HCT116 (cell line): ENCODE measurements at regions not wholly inside any gene's neighbourhood (a gene's known extent, or its start where the extent isn't known, plus 50 kb on each side); places are given as distances from the start of the nearest gene placed in this dataset.

Experiments
- ATAC-seq: fragments of 200-7000 bp; cut with Tn5 transposase; 2 replicates; pipeline ENCODE4 v1.9.1; 2020; ENCODE audit warnings: mild to moderate bottlenecking, moderate library complexity
- BruUV-seq: library from RNA; stranded (reverse); fragments of 400-500 nt; replicated peaks from 2 replicates; lab custom pipeline; 2021; lab: Mats Ljungman, UMichigan
- CTCF ChIA-PET: fragments of 300-600 bp; sonication (Branson Sonifier 250); formaldehyde crosslinking; loops from one replicate; lab custom pipeline; 2021; ENCODE audit warnings: antibody characterized with exemption; lab: Charles Lee
- POLR2A ChIA-PET: fragments of 300-600, 350-600 bp; sonication (Branson Sonifier 250); formaldehyde crosslinking; loops from one replicate; lab custom pipeline; 2021; ENCODE audit warnings: antibody characterized with exemption; lab: Charles Lee
- RAD21 ChIA-PET, 2 experiments: fragments of 300-600 bp; sonication (Branson Sonifier 250); formaldehyde crosslinking; loops; one replicate each; lab custom pipeline; 2023; ENCODE audit warnings: low total read pairs in 2 of 2; ENCODE audit not compliant: uncharacterized antibody in 2 of 2, unreplicated experiment in 2 of 2, low non-redundant PET in 1 of 2; lab: Charles Lee
- DNase-seq: peaks from one replicate; pipeline ENCODE4 v3.0.0-alpha.2; 2010; ENCODE audit warnings: low read depth, low spot score
- H2AFZ ChIP-seq: fragments of 200-600 bp; shearing (Covaris generic), sonication (generic); 2 replicates; pipeline ENCODE4 v1.6.1; 2017; ENCODE audit warnings: low read depth, mixed run types, mixed read lengths, antibody characterized with exemption, low read length; ENCODE audit not compliant: poor library complexity, severe bottlenecking
- H3K27ac ChIP-seq: 2 replicates; pipeline ENCODE4 v1.5.1; 2012; ENCODE audit warnings: low read depth, low read length
- H3K27me3 ChIP-seq: fragments of 200-600 bp; sonication (generic); 2 replicates; pipeline ENCODE4 v1.6.1; 2016; ENCODE audit warnings: mixed run types, low read length, mixed read lengths; ENCODE audit not compliant: insufficient read depth
- H3K36me3 ChIP-seq, 2 experiments: fragments of 200-500 bp in 1 of 2; fragments of 200-600 bp in 1 of 2; sonication (Bioruptor generic) in 1 of 2; sonication (generic) in 1 of 2; 2 replicates each; pipeline versions ENCODE4 v1.5.1 to v1.6.1; 2014 to 2016; ENCODE audit warnings: low read length in 2 of 2, inconsistent platforms in 1 of 2, mixed read lengths in 1 of 2, mixed run types in 1 of 2; ENCODE audit not compliant: insufficient read depth in 2 of 2, control insufficient read depth in 1 of 2
- H3K4me1 ChIP-seq, 2 experiments: fragments of 200-600 bp in 1 of 2; sonication (generic) in 1 of 2; 2 replicates each; pipeline versions ENCODE4 v1.5.1 to v1.6.1; 2012 to 2017; ENCODE audit warnings: low read length in 2 of 2, inconsistent platforms in 1 of 2, mild to moderate bottlenecking in 1 of 2, mixed read lengths in 1 of 2, mixed run types in 1 of 2, moderate library complexity in 1 of 2; ENCODE audit not compliant: insufficient read depth in 2 of 2, control insufficient read depth in 1 of 2
- H3K4me2 ChIP-seq: fragments of 200-600 bp; sonication (generic); 2 replicates; pipeline ENCODE4 v1.6.1; 2017; ENCODE audit warnings: mixed run types, low read length, mixed read lengths
- H3K4me3 ChIP-seq, 2 experiments: fragments of 200-600 bp in 1 of 2; sonication (generic) in 1 of 2; replicated peaks in 1 of 2; 2 replicates each; pipeline ENCODE4 v1.5.1; 2011 to 2016; ENCODE audit warnings: low read length in 2 of 2, control low read depth in 1 of 2, low read depth in 1 of 2, mild to moderate bottlenecking in 1 of 2, mixed read lengths in 1 of 2, mixed run types in 1 of 2
- H3K79me2 ChIP-seq: fragments of 200-600 bp; sonication (generic); 2 replicates; pipeline ENCODE4 v1.6.1; 2017; ENCODE audit warnings: mild to moderate bottlenecking, mixed run types, low read length, moderate library complexity, mixed read lengths; ENCODE audit not compliant: insufficient read depth
- H3K9ac ChIP-seq: fragments of 200-600 bp; sonication (generic); 2 replicates; pipeline ENCODE4 v1.6.1; 2016; ENCODE audit warnings: low read length, mixed read lengths
- H3K9me2 ChIP-seq: fragments of 200-600 bp; sonication (generic), shearing (Covaris generic); 2 replicates; pipeline ENCODE4 v1.6.1; 2017; ENCODE audit warnings: mixed run types, mild to moderate bottlenecking, moderate library complexity; ENCODE audit not compliant: insufficient read depth
- H3K9me3 ChIP-seq, 2 experiments: fragments of 200-500 bp in 1 of 2; fragments of 200-600 bp in 1 of 2; sonication (Bioruptor generic) in 1 of 2; sonication (generic) in 1 of 2; 2 replicates each; pipeline ENCODE4 v1.6.1; 2014 to 2017; ENCODE audit warnings: low read length in 2 of 2, mixed read lengths in 2 of 2, inconsistent platforms in 1 of 2, low read depth in 1 of 2, mild to moderate bottlenecking in 1 of 2, mixed run types in 1 of 2, moderate library complexity in 1 of 2; ENCODE audit not compliant: control insufficient read depth in 1 of 2, insufficient read depth in 1 of 2
- H4K20me1 ChIP-seq: fragments of 200-600 bp; sonication (generic), shearing (Covaris generic); 2 replicates; pipeline ENCODE4 v1.6.1; 2017; ENCODE audit warnings: mixed run types, mild to moderate bottlenecking, moderate library complexity; ENCODE audit not compliant: insufficient read depth
- CEBPB ChIP-seq: IDR thresholded peaks from 2 replicates; pipeline ENCODE4 v1.6.1; 2012; ENCODE audit warnings: low read depth
- ELF1 ChIP-seq: IDR thresholded peaks from 2 replicates; pipeline ENCODE4 v1.6.1; 2012; ENCODE audit warnings: low read depth, borderline replicate concordance
- EZH2 ChIP-seq: fragments of 200-600 bp; sonication (generic); IDR thresholded peaks from 2 replicates; pipeline ENCODE4 v1.6.1; 2017; ENCODE audit warnings: antibody characterized with exemption, mixed run types
- EZH2phosphoT487 ChIP-seq: fragments of 200-600 bp; IDR thresholded peaks from 2 replicates; pipeline ENCODE4 v1.6.1; 2018; ENCODE audit warnings: antibody characterized with exemption, borderline replicate concordance
- FOSL1 ChIP-seq: IDR thresholded peaks from 2 replicates; pipeline ENCODE4 v1.6.1; 2012; ENCODE audit warnings: low read depth
- JUND ChIP-seq: IDR thresholded peaks from 2 replicates; pipeline ENCODE4 v1.6.1; 2012
- POLR2AphosphoS5 ChIP-seq: IDR thresholded peaks from 2 replicates; pipeline ENCODE4 v1.6.1; 2011; ENCODE audit warnings: mild to moderate bottlenecking, low read depth, low read length, moderate library complexity
- SP1 ChIP-seq: IDR thresholded peaks from 2 replicates; pipeline ENCODE4 v1.6.1; 2012; ENCODE audit warnings: low read depth
- SRF ChIP-seq: IDR thresholded peaks from 2 replicates; pipeline ENCODE4 v1.6.1; 2012; ENCODE audit warnings: low read depth
- TCF7L2 ChIP-seq: IDR thresholded peaks from 2 replicates; pipeline ENCODE4 v1.7.0; 2011; ENCODE audit warnings: borderline replicate concordance, inconsistent platforms; ENCODE audit not compliant: insufficient read depth, insufficient read length; ENCODE audit errors: extremely low read depth
- intact Hi-C: fragments of 100-400 bp; cut with micrococcal nuclease; formaldehyde crosslinking; loops from 2 replicates; pipeline ENCODE4 v1.10.0; 2022
- TF ChIP-seq, protein P1 (sequence below): IDR thresholded peaks from 2 replicates; pipeline ENCODE4 v1.6.1; 2012; ENCODE audit warnings: low read depth

GRCh38 chr14:97945631-97946030 is 1148.4 kb downstream of the VRK1 start:
- ChIA-PET CTCF (no interaction called here), POLR2A (no interaction called here), RAD21 (no interaction called here)
- Histone ChIP-seq H4K20me1 (no peaks in the 10 kb centered on the region), H3K4me3 (no peak overlapping the region), H3K27ac (no peak overlapping the region), H3K9me3 (peaks cover 0 to 4% of the 10 kb centered on the region in 2 experiments; a peak in 1 of 4 replicates), H3K79me2 (no peaks in the 10 kb centered on the region), H3K27me3 (no peaks in the 10 kb centered on the region), H3K36me3 (no peaks in the 10 kb centered on the region), H3K9me2 (no peaks in the 10 kb centered on the region), H3K9ac (no peak overlapping the region), H3K4me1 (no peaks in the 10 kb centered on the region), H2AFZ (no peak overlapping the region), H3K4me2 (no peak overlapping the region)
- no peak for DNase-seq
- intact Hi-C loops, result no loop called here
- no TSS peak for BruUV-seq
- no peak for ATAC-seq
- TF ChIP-seq FOSL1 (no peak), ELF1 (no peak), POLR2AphosphoS5 (no peak), TCF7L2 (no peak)
- TF ChIP-seq, protein P1, sequence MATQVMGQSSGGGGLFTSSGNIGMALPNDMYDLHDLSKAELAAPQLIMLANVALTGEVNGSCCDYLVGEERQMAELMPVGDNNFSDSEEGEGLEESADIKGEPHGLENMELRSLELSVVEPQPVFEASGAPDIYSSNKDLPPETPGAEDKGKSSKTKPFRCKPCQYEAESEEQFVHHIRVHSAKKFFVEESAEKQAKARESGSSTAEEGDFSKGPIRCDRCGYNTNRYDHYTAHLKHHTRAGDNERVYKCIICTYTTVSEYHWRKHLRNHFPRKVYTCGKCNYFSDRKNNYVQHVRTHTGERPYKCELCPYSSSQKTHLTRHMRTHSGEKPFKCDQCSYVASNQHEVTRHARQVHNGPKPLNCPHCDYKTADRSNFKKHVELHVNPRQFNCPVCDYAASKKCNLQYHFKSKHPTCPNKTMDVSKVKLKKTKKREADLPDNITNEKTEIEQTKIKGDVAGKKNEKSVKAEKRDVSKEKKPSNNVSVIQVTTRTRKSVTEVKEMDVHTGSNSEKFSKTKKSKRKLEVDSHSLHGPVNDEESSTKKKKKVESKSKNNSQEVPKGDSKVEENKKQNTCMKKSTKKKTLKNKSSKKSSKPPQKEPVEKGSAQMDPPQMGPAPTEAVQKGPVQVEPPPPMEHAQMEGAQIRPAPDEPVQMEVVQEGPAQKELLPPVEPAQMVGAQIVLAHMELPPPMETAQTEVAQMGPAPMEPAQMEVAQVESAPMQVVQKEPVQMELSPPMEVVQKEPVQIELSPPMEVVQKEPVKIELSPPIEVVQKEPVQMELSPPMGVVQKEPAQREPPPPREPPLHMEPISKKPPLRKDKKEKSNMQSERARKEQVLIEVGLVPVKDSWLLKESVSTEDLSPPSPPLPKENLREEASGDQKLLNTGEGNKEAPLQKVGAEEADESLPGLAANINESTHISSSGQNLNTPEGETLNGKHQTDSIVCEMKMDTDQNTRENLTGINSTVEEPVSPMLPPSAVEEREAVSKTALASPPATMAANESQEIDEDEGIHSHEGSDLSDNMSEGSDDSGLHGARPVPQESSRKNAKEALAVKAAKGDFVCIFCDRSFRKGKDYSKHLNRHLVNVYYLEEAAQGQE, result no peak
- TF ChIP-seq, all 23 proteins: peak for 0

DNA sequence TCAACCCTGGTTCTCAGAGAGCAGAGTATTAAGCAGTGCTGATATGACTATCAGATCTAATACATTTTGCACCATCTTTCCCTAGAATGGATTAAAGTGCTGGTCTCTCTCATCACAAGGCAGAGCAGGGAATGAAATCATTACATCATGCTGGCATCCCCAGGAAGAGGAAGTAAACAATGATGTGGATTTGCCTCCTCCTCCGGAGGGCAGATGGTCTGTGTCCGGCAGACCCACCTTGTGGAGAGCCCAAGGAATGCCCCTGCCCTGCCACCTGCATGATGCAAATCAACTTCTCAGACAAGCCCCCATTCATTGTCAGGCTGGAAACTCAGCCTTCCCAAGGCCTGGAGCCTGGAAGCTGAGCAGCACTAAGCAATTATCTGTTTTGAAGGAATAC is 1149.1 kb downstream of the VRK1 start:
- H2AFZ ChIP-seq, result no peak overlapping the region
- H3K9me2 ChIP-seq, result no peaks in the 10 kb centered on the region
- ChIA-PET POLR2A (no interaction called here), CTCF (no interaction called here), RAD21 (no interaction called here)
- no peaks in the 10 kb centered on the region for H4K20me1 ChIP-seq
- no peak overlapping the region for H3K4me3 ChIP-seq
- no peak overlapping the region for H3K9ac ChIP-seq
- no TSS peak for BruUV-seq
- no peaks in the 10 kb centered on the region for H3K36me3 ChIP-seq
- H3K27ac ChIP-seq, result no peak overlapping the region
- no peaks in the 10 kb centered on the region for H3K79me2 ChIP-seq
- H3K4me1 ChIP-seq, result no peaks in the 10 kb centered on the region
- H3K27me3 ChIP-seq, result no peaks in the 10 kb centered on the region
- no peak overlapping the region for H3K4me2 ChIP-seq
- no peak for ATAC-seq
- intact Hi-C loops, result no loop called here
- no peak for DNase-seq
- peaks cover 0 to 4% of the 10 kb centered on the region in 2 experiments; a peak in 1 of 4 replicates for H3K9me3 ChIP-seq
- no peak for TF ChIP-seq SP1
- no peak for TF ChIP-seq SRF
- no peak for TF ChIP-seq EZH2phosphoT487
- no peak for TF ChIP-seq JUND
- TF ChIP-seq EZH2, result no peak
- no peak for TF ChIP-seq FOSL1
- TF ChIP-seq, protein P1, result no peak
- TF ChIP-seq CEBPB, result no peak
- no peak for TF ChIP-seq ELF1
